SU-DHL-6 (cell line): ENCODE measurements at regions not wholly inside any gene's neighbourhood (a gene's known extent, or its start where the extent isn't known, plus 50 kb on each side); places are given as distances from the start of the nearest gene placed in this dataset.

ENCODE experiments used
- EZH2phosphoT487 ChIP-seq: fragments of 200-600 bp; sonication (generic), shearing (Covaris generic); conservative IDR thresholded peaks from 2 replicates; pipeline ENCODE4 v1.6.1; 2018; ENCODE audit warnings: mild to moderate bottlenecking, antibody characterized with exemption, low read length, moderate library complexity, mixed read lengths
- TF ChIP-seq, protein P1 (sequence below): fragments of 200-600 bp; sonication (generic); IDR thresholded peaks from one replicate; pipeline ENCODE4 v1.5.1; 2017; ENCODE audit warnings: antibody characterized with exemption, mild to moderate bottlenecking, low read length, moderate library complexity; ENCODE audit not compliant: insufficient read depth, poor library complexity, severe bottlenecking

DNA sequence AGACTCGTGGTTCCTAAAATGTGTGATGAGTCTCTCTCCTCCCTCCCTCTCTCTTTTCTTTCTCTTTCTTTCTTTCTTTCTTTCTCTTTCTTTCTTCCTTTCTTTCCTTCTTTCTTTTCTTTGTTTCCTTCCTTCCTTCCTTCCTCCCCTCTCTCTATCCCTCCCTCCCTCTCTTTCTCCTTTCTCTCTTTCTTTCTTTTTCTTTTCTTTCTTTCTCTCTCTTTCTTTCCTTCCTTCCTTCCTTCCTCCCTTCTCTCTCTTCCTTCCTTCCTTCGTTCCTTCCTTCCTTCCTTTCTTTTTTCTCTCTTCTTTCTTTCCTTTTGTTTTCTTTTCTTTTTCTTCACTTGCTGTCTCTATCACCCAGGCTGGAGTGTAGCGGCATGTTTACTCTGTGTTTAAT lies 290.8 kb downstream of the NFKBIZ start:
- TF ChIP-seq, protein P1, sequence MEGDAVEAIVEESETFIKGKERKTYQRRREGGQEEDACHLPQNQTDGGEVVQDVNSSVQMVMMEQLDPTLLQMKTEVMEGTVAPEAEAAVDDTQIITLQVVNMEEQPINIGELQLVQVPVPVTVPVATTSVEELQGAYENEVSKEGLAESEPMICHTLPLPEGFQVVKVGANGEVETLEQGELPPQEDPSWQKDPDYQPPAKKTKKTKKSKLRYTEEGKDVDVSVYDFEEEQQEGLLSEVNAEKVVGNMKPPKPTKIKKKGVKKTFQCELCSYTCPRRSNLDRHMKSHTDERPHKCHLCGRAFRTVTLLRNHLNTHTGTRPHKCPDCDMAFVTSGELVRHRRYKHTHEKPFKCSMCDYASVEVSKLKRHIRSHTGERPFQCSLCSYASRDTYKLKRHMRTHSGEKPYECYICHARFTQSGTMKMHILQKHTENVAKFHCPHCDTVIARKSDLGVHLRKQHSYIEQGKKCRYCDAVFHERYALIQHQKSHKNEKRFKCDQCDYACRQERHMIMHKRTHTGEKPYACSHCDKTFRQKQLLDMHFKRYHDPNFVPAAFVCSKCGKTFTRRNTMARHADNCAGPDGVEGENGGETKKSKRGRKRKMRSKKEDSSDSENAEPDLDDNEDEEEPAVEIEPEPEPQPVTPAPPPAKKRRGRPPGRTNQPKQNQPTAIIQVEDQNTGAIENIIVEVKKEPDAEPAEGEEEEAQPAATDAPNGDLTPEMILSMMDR, result no peak
- TF ChIP-seq EZH2phosphoT487, result no peak
